GM19324 (cell line): ENCODE measurements at regions not wholly inside any gene's neighbourhood (a gene's known extent, or its start where the extent isn't known, plus 50 kb on each side); places are given as distances from the start of the nearest gene placed in this dataset.

Experiments used
- ATAC-seq: cut with Tn5 transposase; IDR thresholded peaks from one replicate; pipeline ENCODE4 v1.9.1; 2021; ENCODE audit warnings: mild to moderate bottlenecking, moderate library complexity; ENCODE audit not compliant: unreplicated experiment, low FRiP score

DNA sequence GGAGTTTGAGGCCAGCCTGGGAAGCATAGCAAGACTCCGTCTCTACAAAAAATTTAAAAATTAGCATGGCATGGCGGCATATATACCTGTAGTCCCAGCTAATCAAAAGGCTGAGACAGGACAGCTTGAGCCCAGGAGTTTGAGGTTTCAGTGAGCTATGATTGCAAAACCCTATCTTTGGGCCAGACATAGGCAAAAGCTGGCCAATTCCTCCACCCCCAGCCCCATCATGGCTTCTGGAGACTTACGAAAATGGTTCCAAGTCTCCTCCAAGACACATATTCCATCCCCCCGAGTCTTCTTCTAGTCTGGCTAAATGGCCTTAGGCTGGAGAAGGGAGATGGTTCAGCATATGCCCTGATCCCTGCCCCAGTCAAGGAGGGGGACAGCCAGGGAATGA, 172.8 kb upstream of the HAAO start:
- no peak for ATAC-seq

- ATAC-seq, result no peak
These were observed 172.2 kb upstream of the HAAO start for GRCh38 chr2:42964439-42965083.

DNA sequence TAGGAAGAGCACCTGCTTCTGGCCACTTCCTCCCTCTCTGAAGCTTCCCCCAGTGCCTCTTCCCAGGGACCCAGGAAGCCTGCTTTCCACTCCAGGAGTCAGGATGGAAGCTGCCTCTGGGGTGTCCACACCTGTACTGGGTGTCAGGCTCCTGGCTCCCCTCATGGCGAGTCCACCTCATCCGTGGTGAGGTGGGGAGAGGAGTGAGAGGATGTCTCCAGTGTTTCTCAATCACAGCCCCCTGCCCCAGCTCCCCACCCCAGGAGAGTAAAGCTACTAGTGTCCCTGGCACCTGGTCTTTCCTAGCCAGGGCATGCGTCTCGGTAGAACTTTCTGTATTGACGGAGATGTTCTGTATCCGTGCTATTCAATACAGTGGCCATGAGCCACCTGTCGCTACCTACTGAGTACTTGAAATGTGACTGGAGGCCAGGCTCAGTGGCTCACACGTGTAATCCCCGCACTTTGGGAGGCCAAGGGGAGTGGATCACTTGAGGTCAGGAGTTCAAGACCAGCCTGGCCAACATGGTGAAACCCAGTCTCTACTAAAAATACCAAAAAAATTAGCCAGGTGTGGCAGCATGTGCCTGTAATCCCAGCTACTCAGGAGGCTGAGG, 171.2 kb upstream of the HAAO start:
- no peak for ATAC-seq

DNA sequence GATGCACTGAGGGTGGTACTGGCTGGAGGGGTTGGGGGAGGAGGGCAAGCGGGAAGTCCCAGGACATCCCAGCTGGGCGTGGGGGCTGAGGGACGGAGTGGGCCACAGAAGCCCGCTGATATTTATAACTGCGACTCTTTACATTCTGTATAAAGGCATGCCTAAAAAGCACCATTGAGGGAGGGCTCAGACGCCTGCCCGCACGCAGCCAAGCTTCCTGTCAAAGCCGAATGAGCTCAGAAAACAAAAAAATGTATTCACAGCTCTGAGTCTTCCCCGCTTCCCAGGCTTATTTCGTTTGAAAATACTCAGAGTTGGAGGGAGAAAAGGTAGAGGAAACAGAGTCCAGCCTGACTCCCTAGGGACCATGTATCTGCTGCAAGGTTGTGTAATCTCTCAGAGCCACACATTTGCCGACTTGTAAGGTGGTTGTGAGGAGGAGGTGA, 170.1 kb upstream of the HAAO start:
- no peak for ATAC-seq

DNA sequence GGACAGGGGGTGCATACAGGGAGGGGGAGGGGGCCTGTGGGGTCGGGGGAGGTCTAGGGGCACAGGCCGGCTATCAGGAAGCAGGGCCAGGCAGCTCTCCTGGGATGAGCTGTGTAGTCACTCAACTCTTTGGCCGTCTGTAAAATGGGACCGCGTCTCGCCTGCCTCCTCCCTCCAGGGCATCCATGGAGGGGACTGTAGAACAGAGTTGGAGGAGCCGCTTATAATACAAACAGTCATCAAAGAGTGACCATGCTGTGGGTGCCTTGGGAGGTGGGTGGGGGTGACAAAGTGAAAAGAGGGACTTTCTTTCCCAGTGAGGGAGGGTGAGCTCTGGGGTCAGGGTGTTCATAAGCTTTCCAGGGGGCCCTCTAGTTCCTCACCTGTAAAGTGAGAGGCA, 169.6 kb upstream of the HAAO start:
- ATAC-seq, result no peak

GRCh38 chr2:42961385-42961811, 169.0 kb upstream of the HAAO start:
- no peak for ATAC-seq

GRCh38 chr2:42960842-42961180, 168.4 kb upstream of the HAAO start:
- ATAC-seq, result no peak

DNA sequence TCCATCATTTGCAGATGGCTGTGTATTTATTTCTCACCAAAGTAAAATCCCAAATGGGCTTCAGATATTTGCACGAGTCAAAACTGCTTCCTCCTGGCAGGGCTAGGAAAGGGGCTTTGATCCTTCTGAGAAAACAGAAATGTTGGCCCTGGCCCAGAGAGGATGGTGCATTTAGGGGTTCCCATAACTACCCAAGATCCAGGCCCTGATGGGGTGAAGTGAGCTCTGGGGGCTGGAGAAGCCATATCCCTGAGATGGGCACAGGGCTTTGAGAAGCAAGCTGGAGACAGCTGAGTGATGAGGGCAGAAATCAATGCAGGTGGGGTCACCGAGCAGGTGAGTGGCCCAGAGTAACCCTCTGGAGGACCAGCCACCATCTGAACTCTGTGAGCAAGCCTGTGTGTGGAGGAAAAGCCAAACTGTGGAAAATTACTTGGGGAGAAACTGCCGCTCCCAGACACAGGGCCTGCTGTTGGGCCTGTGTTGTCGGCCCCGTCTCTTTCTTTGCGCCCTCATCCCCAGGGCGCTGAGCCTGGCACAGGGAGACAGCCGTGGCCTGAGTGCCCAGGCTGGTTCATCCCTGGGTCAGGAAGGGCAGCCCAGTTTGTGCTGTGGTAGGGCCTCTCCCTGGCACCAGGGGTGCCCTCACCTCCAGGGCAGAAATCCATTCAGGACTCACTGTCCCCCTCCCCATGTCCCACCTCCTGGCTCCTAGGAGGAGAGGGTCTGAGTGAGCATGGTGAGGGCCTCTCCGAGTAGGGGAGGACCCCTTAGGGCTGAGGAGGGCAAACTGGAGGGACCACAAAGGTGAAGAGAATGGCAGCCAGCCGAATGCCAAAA, 167.8 kb upstream of the HAAO start:
- no peak for ATAC-seq

GRCh38 chr2:42959234-42960001, 167.0 kb upstream of the HAAO start:
- ATAC-seq, result no peak

DNA sequence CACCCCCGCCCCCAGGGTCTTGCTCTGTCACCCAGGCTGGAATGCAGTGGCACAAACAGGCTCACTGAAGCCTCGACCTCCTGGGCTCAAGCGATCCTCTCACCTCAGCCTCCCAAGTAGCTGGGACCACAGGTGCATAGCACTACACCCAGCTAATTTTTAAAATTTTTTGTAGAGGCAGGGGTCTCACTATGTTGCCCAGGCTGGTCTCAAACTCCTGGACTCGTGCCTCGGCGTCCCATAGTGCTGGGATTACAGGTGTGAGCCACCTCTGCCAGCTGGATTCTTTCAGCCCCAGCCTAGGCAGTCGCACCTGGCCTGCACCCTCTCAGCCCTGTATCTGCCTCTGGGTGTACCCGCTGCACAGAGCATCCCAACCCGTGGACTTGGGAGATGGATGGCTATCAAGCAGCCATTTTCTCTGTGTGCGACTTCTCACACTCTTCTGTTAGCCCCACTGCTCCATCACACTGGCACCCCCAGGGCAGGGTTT, 166.4 kb upstream of the HAAO start:
- ATAC-seq, result no peak

- no peak for ATAC-seq
These were observed 165.5 kb upstream of the HAAO start for GRCh38 chr2:42957861-42958301.

DNA sequence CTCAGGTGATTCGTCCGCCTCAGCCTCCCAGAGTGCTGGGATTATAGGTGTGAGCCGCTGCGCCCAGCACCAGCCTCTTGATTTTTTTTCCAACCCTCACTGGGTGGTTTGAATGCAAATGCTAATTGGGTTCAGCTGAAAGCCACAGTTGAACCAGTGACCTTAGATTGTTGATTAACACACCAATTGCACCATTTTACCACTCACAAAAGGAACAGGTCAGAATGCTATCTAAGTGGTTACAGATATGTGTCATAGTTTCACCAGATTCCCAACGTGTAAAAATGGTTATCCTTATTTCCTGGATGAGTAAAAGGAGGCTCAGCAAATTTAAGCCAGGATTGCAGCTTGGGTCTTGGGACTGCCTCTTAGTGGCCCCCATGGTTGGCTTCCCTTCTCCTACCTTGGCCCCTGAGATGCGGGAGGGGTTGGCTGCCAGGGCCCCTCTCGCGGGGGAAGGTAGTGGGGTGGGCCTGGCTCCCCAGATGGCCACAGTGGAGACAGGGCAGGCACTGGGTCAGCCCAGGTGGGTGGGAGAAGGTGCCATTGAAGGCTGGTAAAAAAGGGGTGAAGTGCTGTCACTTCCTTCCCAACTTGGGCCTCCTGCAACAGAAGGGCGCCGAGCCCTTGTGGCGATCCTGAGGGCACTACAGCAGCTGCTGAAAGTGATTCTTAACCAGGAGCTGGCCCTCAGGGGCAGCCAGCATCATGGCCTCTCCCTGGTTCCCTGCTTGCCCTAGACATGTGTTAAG, 164.9 kb upstream of the HAAO start:
- ATAC-seq, result no peak

- no peak for ATAC-seq
These were observed 162.0 kb upstream of the HAAO start for GRCh38 chr2:42954227-42954962.

GRCh38 chr2:42953216-42953615, 160.8 kb upstream of the HAAO start:
- no peak for ATAC-seq

DNA sequence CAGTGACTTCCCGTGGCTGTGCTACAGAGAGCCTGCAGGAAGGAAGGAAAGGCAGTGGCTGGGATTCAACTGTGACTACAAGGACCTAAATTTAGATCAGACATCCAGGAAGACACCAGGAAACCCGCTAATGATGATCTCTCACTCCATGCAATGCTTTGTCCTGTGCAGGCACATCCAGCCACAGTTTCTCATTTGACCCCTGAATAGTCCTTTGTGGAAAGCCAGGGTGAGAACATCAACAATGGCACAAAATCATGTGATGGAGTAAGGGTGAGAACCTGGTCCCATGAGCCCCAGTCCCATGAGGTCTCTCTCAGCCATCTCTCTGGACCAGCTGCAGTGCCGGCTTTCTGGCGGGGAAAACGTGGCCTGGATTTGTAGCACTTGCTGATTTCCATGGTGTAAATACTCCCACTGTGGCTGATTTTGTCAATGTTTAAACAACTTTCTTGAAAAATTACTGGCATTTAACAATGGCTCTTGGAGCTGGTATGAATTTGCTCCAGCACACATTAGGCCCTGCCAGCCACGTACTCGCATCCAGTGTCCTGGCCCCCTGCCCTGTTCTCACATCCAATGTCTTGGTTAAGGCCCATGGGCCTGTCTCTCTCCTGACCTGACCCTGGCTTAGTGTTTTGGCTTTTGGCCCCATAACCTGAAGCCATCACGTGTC, 159.0 kb upstream of the HAAO start:
- no peak for ATAC-seq

DNA sequence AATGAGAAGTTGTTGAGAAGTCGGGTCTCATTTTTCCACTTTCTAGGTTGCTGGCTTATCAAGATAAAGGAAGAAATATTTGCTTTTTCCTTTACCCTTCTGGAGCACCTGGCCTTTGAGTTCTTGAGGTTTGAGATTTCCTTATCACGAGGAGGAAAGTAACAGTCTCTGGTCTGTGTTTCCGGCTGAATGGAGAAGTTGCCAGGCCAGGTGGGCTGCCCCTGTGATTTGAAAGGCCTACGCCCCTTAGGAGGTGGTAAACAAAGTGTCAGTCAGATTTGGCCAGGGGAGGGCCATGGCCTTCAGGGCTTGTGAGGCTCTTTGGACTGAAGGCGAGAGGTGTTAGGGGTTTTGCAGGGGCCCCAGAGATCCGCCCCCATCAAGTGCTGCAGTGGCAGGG, 156.7 kb upstream of the HAAO start:
- ATAC-seq, result no peak

DNA sequence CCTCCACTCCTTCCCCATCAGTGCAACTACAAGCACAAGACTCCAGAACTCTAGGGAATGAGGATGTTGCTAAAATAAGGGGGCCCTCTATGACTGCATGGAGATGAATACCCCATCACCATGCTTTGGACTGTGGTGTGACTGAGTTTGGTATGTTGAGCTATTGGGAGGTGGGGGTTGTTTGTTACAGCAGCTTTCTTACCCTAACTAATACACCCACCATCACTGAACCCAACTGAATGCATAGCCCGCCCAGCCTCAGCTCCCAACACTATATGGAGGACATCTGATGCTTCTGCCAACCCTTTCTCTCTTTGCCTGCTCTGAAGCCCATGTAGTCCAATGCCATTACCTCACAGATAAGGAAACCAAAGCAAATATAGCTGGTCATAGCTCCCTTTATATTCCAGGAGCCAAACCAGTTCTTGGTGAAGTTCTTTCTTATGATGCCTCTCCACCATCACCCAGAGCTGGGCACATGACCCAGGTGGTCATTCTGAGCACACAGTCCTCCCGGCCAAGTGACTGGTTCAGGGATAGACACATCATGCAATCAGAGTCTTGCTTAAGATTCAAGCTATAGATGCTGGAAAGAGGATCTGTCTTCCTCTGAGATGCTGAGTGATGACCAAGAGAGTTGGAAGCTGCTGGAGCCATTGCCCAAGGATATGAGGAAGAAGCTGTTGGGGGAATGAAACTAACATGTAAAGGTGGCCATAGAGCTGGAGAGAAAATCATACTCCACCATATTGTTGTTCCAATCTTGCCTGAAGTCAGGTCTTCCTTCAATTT, 155.6 kb upstream of the HAAO start:
- ATAC-seq, result no peak

DNA sequence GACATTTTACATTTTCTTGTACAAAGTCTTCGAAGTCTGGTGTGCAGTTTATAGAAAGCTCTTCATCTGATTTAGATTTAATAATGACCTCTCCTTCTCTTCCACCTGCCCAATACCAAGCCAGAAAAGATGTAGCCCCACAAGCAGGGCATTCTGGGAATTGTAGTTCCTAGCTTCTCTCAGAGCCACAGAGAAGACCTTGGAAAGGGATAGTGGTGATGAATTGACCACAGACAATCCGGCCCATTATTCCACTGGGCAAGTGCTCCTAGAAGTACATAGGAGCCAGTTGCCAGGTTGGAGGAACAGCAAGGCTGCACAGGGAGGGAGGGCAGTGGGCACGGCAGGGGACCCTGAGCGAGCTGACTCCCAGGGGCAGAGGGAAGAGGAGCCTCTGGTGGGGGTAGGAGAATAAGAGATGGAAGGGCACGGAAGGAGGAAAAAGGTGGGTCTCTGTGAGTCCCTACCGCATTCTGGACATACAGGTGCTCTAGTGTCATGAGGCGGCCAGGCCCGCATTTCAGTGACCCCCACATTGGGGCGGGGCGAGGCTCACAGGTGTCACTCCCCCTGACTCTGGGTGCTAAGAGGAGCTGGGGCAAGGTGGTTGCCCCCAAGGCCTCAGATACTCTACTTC, 152.5 kb upstream of the HAAO start:
- no peak for ATAC-seq
